Activated CD8-positive, alpha-beta memory T cell treated with anti-CD3 and anti-CD28 coated beads for 48 hours (primary cell): ENCODE measurements at regions not wholly inside any gene's neighbourhood (a gene's known extent, or its start where the extent isn't known, plus 50 kb on each side); places are given as distances from the start of the nearest gene placed in this dataset.

Experiments used
- DNase-seq, 3 experiments: peaks; one replicate each; pipeline ENCODE4 v3.0.0-alpha.2; 2020; ENCODE audit warnings: low read depth in 2 of 3, low spot score in 2 of 3

DNA sequence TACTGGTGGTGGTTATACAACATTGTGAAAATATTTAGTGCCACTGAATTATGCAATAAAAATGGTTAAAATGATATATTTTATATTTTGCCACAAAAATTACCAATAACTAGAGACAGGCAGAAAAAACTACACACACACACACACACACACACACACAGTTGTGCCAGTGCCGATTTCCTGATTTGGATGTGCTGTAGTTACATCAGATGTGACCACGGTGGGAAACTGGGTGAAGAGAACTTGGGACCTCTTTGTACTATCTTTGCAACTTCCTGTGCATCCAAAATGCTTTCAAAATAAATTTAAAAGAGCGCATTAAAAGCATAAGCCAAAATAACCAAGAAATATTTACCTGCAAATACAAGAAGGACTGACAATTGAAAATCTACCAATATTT lies 61.6 kb upstream of the CCBE1 start:
- no peak for DNase-seq

DNA sequence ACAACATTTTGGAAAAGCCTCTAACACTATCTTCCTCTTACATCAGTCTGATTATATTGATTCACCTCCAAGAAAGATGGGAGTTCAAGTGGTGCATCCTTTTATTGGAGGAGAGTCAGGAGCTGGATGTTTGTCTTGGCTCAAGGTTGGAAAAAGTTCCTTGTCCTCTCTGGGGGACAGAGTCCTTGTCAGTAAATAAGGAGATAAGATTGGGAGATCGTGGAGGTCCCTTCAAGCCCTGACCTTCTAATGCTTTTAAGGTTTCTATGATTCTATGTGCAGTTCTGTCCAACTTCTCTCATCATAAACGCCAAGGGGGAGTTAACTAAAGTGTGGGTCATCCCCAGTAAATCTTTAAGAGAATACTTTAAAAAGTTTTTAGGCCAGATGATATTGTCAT lies 60.9 kb upstream of the CCBE1 start:
- no peak for DNase-seq

DNA sequence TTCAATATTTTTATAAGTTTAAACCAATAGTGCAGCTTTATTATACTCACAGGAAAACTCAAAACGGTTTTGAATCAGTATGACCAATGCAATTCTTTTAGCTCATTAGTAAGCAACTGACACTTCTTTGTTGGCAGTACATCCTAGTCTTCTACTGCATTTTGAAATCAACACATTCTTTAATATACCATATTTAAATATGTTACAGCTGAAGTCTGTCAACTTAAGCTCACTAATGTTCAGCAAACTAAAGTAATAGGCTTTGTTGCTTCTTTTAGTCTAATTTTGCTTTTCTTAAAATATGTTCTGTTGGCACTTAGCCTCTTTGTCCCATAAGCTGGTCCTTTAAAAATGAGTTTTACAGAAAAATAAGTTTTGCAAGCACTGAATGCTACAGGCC lies 55.4 kb upstream of the CCBE1 start:
- no peak for DNase-seq

DNA sequence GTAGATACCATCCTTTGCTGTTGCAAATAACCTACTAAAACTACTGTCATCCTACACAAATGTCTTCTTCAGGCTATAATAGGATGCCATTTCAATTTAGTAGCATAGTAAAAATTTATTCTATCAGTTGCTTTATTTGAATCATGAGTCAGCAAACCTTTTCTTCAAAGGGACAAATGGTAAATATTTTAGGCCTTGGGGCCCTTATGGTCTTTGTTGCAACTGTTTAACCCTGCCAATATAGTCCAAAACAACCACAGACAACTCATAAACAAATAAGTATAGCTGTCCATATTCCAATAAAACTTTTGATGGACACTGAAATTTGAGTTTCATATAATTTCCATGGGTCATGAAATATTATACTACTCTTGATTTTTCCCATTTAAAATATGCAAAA lies 54.0 kb upstream of the CCBE1 start:
- no peak for DNase-seq

DNA sequence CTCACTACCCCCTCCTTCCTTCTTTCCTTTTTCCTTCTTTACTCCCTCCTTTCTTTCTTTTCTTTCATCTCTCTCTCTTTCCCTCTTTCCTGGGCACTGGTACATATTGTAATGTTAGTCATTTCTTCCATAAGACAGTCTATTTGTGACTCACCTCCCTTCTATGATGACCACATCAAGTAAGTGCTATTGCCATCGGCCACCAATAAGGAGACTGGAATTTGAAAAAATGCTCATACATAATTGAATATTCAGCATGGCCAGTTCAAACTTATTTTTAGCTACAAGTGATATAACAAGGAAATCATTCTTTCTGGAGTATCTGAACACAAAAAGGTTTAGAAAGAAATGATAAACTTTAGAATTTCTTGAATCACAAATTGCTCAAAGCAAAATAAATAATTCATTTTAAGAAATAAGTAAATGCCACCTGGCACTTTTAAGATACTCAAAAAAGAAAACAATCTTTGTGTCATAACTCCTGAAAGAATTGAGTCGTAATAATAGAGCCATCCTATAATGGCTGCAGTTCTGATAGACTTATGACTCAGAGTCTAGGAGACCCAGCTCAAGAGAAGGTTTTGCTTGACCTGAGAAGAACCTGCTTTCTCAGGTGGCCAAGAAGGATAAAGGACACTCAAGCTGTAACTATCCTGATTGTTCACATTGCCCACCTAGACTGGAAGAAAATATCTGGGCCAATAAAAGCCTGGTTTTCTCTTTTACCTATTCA lies 51.6 kb upstream of the CCBE1 start:
- no peak for DNase-seq
